C4-2B (cell line): ENCODE measurements at regions not wholly inside any gene's neighbourhood (a gene's known extent, or its start where the extent isn't known, plus 50 kb on each side); places are given as distances from the start of the nearest gene placed in this dataset.

Experiments
- CTCF ChIP-seq: fragments of 450-650 bp; conservative IDR thresholded peaks from 2 replicates; pipeline ENCODE4 v1.5.1; 2017; ENCODE audit warnings: mild to moderate bottlenecking
- ZFX ChIP-seq: fragments of 450-650 bp; IDR thresholded peaks from 2 replicates; pipeline ENCODE4 v1.6.1; 2017

DNA sequence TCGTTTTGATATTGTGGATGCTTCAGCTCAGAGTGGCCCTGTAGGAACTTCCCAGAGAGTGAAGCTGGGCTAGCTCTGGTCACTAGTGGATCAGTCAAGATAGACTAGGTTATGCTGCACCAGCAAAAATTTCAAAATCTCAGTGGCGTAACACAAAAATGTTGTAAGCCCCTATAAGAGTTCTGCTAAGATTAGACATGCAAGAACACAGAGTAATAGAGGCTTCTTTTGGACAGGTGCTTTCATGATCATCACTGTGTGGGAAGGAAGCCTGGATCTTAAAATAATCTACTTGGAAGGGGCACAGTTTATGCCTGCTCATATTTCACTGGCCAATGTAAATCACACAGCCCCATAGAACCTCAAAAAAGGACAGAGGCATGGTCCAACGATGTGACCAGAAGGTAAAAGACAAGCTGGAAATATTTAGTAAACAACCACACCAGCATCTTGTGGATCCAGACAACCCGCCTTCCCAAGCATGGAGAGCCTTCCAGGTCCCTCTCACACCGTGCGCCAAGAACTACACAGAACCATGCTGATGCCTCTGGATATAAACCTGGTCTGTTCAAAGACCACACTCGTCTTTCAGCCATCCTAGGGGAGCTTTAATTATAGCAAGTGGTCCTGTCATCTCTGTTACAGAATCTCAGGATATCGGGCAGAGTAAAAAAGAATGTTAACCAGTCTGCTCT is 554.3 kb downstream of the EPHB1 start:
- no peak for TF ChIP-seq CTCF
- TF ChIP-seq ZFX, result no peak
